ENCODE measurements at regions not wholly inside any gene's neighbourhood (a gene's known extent, or its start where the extent isn't known, plus 50 kb on each side); places are given as distances from the start of the nearest gene placed in this dataset.

GRCh38 chr6:170029416-170030283 is 261.2 kb downstream of the DLL1 start:
- TF ChIP-seq CTCF (IDR thresholded peaks at IDR 0.05), result no peak
- no peak for TF ChIP-seq POLR2A (IDR thresholded peaks at IDR 0.05)
- no peak for TF ChIP-seq POLR2AphosphoS5 (IDR thresholded peaks at IDR 0.05)

All from gastroesophageal sphincter (tissue), 3 donors.